ENCODE measurements at regions not wholly inside any gene's neighbourhood (a gene's known extent, or its start where the extent isn't known, plus 50 kb on each side); places are given as distances from the start of the nearest gene placed in this dataset.
A peak's percentile ranks its signal among the peaks of the same experiment; 100 is the strongest.

- FAIRE-seq (no peak), DNase-seq (ENCODE audit: low spot score) (no peak)
Measured at GRCh38 chr15:27622371-27622770, 476.7 kb downstream of the OCA2 start.

GRCh38 chr15:27619204-27619603 is 479.9 kb downstream of the OCA2 start:
- DNase-seq (ENCODE audit: low spot score) = no peak
- FAIRE-seq = no peak

- no peak for DNase-seq (ENCODE audit: low spot score)
Measured at GRCh38 chr15:27617013-27617412, 482.1 kb downstream of the OCA2 start.

DNA sequence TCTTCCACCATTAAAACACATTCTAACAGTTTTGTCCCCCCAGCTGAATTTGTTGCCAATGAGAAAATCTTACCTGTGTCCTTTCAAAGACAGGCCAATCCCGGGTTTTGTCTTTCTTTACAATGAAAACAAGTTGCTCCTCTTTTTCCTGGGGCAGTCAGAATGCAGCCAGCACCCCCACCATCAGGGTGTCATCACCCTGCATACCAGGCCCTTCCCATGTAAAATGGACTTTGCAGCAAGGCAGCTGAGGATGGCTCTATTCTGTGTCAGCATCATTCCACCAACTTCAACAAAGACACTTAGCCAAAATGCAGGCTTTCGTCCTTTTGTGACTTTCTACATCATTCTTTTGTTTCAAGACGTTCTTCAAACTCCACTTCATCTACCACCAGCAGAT is 490.9 kb downstream of the OCA2 start:
- FAIRE-seq (no peak), DNase-seq (ENCODE audit: low spot score) (no peak)

More at GRCh38 chr15:27617013-27617412, 482.1 kb downstream of the OCA2 start:
- FAIRE-seq = no peak

DNA sequence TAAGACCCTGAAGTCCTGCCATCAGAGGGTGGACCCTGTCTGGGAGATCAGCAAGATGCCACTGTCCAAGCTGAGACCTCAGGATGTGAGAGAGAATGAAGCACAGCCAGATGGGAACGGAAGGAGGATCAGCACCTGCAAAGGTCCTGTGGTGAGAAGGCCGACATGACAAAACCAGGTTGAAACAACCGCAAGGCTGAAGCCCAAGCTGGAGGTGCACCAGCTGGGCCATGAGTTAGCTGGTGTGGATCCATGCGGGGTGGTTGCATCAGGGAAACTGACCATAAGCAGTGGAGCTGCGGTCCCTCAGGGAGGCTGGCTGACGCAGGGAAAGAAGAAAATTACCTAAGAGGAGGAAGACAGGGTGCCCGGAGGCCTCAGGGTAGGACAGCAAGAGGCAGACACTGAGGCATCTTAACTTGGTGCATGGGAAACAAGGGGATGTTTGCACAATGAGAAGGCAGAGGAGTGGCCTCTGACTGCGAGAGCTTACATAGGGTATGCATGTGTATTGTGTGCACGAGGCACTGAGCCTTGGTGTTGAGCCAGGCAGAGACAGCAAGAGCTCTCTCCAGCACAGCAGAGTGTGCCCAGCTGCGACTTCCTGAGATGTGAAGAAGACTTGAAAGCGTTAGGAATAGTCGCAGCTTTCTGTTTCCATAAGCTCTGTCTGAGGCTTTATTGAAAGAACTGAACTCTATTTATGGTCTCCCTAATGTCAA is 497.7 kb downstream of the OCA2 start:
- DNase-seq (ENCODE audit: low spot score) (no peak), FAIRE-seq (no peak)

- FAIRE-seq = peak; percentile 55
- no peak for DNase-seq (ENCODE audit: low spot score)
Measured at GRCh38 chr15:27599034-27599433, 500.1 kb downstream of the OCA2 start.

DNA sequence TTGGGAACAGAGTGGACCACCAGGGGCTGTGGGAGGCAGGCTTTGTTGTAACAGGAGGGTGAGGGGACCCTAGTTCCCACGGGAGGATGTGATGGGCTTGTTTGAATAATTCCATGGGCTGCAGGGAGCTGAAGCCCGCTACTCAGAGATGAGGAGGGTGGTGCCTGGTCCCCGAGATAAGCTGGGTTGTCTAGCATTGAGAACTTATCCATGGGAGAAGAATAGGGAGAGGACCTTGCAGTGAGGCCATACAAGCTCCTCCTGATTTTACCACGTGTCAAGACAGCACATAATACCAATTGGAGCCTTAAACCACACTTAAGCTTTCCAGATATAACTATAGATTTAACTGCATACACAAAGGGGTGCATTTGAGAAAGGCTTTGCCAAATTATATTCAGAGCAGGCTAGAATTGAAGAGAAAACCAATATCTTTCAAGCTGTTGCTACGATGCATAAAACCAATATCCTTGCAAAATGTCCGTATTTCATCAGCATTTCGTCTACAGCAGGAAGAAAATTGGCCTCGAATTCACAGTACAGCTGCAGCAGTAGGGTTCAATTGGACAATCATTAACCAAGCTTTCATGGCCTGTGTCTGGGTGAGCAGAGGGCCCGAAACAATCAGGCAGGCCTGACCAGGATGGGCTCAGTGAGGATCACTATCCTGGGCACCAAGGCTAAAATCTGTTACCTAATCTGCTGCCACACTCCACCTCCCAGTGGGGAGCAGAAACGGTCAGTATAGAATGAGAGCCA is 500.7 kb downstream of the OCA2 start:
- DNase-seq (ENCODE audit: low spot score) (no peak), FAIRE-seq (peak; percentile 13)

DNA sequence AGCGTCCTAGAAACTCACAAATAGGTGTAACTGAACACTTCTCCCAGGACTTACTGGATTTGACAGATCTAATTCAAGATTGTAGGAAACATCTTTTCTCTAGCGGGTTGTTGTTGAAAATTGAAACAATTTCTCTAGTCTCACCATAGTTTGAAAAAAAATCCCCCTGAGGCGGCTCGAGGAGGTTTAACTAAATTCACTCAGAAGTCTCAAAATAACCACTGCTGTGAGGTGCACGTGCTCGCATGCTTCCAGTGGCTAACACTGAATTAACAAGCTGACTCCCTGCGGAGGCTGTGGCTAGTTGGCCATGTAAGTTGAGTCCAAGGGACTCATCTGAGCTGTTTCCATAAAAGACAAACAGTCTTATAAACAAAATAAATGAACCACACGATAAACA is 503.9 kb downstream of the OCA2 start:
- no peak for DNase-seq (ENCODE audit: low spot score)
- no peak for FAIRE-seq

DNA sequence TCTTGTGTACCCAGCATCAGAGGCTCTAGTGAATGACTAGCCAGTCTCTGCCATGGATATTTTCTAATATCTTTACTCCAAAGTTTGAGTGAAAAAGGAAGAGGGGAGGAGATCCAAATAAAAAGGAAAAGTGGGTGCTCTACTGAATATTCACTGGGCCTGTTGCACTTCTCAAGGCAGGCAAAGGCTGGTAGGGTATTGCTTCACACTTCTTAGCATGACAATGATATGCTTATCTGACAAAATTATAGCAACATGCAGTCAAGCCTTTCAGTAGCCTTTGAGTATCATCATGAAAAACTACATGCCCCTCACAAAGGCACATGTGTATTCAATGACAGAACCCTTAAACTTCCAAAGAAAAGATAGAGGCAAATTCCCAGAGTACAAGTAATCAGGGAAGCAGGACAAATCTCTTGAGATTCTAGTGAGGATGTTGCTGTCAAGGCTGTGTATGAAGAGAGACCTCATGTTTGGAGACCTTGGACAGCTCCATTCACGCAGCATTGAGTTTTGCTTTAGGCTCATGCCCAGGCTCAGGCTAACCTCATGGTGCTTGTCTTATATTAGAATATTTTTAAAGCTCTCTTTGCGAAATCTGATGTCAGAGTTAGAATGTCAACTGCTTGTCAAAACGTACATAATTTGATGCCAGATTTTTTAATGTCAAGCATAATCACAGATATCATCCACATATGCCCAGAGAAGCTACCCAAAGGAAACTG is 506.9 kb downstream of the OCA2 start:
- FAIRE-seq (no peak), DNase-seq (ENCODE audit: low spot score) (peak; percentile 32)

Data from urothelium cell line (cell line).